ENCODE measurements at regions not wholly inside any gene's neighbourhood (a gene's known extent, or its start where the extent isn't known, plus 50 kb on each side); places are given as distances from the start of the nearest gene placed in this dataset.

DNA sequence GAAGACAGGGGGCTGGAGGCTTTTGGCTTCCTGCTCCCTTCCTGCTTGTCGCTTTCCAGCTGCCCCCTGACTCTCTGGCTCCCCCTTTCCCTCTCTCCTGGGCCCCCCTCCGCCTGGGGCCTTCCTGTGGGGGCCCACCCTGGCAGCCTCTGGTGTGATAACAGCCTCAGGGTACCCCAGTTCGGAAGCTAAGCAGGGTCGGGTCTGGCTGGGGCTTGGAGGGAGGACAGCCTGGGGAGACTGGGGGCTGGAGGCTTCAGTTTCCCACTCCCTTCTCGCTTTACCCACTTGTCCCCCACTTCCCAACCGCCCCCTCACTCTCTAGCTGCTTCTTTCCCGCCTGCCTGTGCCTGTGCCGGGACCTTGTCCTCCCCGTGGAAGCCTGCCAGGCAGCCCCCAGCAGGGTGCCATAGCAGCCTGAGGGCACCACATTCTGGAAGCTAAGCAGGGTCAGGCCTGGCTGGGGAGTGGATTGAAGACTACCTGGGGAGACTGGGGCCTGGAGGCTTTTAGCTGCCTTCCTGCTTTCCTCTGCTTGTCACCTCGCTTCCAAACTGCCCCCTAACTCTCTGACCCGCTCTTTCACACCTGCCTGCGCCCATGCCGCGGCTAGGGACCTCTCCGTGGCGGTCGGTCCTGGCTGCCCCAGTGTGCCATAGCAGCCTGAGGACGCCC, 2275.5 kb downstream of the TP53TG3F start:
- TF ChIP-seq EZH2 (IDR thresholded peaks at IDR 0.05) (no peak), POLR2AphosphoS5 (IDR thresholded peaks at IDR 0.05; ENCODE audit: borderline replicate concordance, low read depth, low read length) (no peak), FOXP2 (optimal IDR thresholded peaks at IDR 0.05; ENCODE audit: control extremely low read depth, extremely low read length, insufficient read depth) (no peak)
